ENCODE measurements at regions not wholly inside any gene's neighbourhood (a gene's known extent, or its start where the extent isn't known, plus 50 kb on each side); places are given as distances from the start of the nearest gene placed in this dataset.

DNA sequence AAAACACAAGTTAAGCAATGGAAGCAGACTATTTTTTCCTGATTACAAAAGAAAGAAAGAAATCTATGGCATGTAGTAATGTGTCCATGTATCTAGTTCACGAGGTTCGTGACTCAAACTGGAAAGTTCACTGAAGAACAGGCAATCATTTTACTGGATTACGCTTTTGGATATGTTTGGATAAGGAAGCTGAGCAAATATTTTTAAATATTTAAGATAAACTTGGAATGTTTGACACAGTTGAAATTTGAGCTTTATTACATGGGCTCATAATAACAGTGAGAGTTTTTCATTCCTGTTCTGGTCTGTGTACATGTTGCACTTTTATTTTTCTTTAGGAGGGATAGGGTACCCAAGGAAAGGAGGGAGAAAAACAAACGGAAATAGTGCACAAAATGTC lies 244.2 kb upstream of the GK2 start:
- no peak for TF ChIP-seq CTCF (IDR thresholded peaks at IDR 0.05; ENCODE audit: insufficient read depth, low read length, poor library complexity, severe bottlenecking)
- no peak for DNase-seq (ENCODE audit: extremely low read depth, insufficient read length)
- Histone ChIP-seq H3K36me3 (ENCODE audit: control insufficient read depth, insufficient read depth, low read length) (no peaks in the 10 kb centered on the region), H3K4me3 (replicated peaks; ENCODE audit: low read depth, low read length) (no peak overlapping the region), H3K27me3 (replicated peaks; ENCODE audit: control insufficient read depth, insufficient read depth, low read length) (no peaks in the 10 kb centered on the region)

DNA sequence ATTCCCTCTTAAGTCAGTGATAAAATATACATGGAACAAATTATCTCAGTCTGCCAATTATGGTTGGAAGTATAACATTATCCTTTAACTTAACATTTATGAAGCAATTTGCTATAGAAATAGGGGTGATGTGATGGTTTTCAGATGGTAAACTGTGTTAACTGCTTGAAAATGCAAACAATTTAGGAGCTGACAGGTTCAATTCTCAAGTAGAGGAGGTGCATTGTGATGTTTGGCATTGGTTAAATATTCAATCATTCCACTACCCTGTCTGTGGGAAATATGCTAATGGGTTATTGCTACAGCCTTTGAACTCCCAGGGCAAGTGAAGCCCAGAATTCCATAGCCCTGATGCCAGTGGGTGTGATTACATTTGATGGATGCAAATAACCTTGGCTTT lies 243.4 kb upstream of the GK2 start:
- no peaks in the 10 kb centered on the region for H3K36me3 ChIP-seq (ENCODE audit: control insufficient read depth, insufficient read depth, low read length)
- DNase-seq (ENCODE audit: extremely low read depth, insufficient read length) = no peak
- no peaks in the 10 kb centered on the region for H3K27me3 ChIP-seq (replicated peaks; ENCODE audit: control insufficient read depth, insufficient read depth, low read length)
- no peak overlapping the region for H3K4me3 ChIP-seq (replicated peaks; ENCODE audit: low read depth, low read length)
- no peak for TF ChIP-seq CTCF (IDR thresholded peaks at IDR 0.05; ENCODE audit: insufficient read depth, low read length, poor library complexity, severe bottlenecking)

GRCh38 chr4:79650794-79651431 lies 242.9 kb upstream of the GK2 start:
- TF ChIP-seq CTCF (IDR thresholded peaks at IDR 0.05; ENCODE audit: insufficient read depth, low read length, poor library complexity, severe bottlenecking) = no peak
- Histone ChIP-seq H3K36me3 (ENCODE audit: control insufficient read depth, insufficient read depth, low read length) (no peaks in the 10 kb centered on the region), H3K4me3 (replicated peaks; ENCODE audit: low read depth, low read length) (no peak overlapping the region), H3K27me3 (replicated peaks; ENCODE audit: control insufficient read depth, insufficient read depth, low read length) (no peaks in the 10 kb centered on the region)
- no peak for DNase-seq (ENCODE audit: extremely low read depth, insufficient read length)

GRCh38 chr4:79650217-79650616 lies 242.2 kb upstream of the GK2 start:
- H3K36me3 ChIP-seq (ENCODE audit: control insufficient read depth, insufficient read depth, low read length) = no peaks in the 10 kb centered on the region
- no peak overlapping the region for H3K4me3 ChIP-seq (replicated peaks; ENCODE audit: low read depth, low read length)
- no peak for DNase-seq (ENCODE audit: extremely low read depth, insufficient read length)
- no peaks in the 10 kb centered on the region for H3K27me3 ChIP-seq (replicated peaks; ENCODE audit: control insufficient read depth, insufficient read depth, low read length)
- no peak for TF ChIP-seq CTCF (IDR thresholded peaks at IDR 0.05; ENCODE audit: insufficient read depth, low read length, poor library complexity, severe bottlenecking)

DNA sequence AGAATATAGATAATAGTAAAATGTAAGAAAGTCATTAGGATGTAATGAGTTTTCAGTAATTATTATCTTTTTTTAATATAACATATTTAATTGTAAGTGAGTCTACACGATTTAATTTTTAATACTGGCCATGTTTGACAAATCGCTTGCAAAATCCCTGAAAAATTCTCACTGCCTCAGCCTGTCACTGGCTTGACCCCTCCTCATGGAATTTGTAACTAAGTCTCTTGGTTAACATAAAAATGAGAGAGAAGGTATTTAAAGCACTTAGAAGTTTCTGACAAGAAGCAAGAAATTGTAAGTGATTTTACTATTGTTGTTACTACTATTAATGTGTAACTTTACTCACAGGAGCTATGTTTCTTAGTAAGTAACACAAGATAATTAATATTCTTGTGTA lies 237.9 kb upstream of the GK2 start:
- H3K4me3 ChIP-seq (replicated peaks; ENCODE audit: low read depth, low read length) = no peak overlapping the region
- H3K36me3 ChIP-seq (ENCODE audit: control insufficient read depth, insufficient read depth, low read length) = no peaks in the 10 kb centered on the region
- DNase-seq (ENCODE audit: extremely low read depth, insufficient read length) = no peak
- no peaks in the 10 kb centered on the region for H3K27me3 ChIP-seq (replicated peaks; ENCODE audit: control insufficient read depth, insufficient read depth, low read length)
- no peak for TF ChIP-seq CTCF (IDR thresholded peaks at IDR 0.05; ENCODE audit: insufficient read depth, low read length, poor library complexity, severe bottlenecking)

GRCh38 chr4:79638735-79639134 lies 230.7 kb upstream of the GK2 start:
- Histone ChIP-seq H3K4me3 (replicated peaks; ENCODE audit: low read depth, low read length) (no peak overlapping the region), H3K36me3 (ENCODE audit: control insufficient read depth, insufficient read depth, low read length) (no peaks in the 10 kb centered on the region), H3K27me3 (replicated peaks; ENCODE audit: control insufficient read depth, insufficient read depth, low read length) (no peaks in the 10 kb centered on the region)
- DNase-seq (ENCODE audit: extremely low read depth, insufficient read length) = no peak
- no peak for TF ChIP-seq CTCF (IDR thresholded peaks at IDR 0.05; ENCODE audit: insufficient read depth, low read length, poor library complexity, severe bottlenecking)

Measured in GM06990 (cell line).